Brain pericyte (primary cell): ENCODE measurements at regions not wholly inside any gene's neighbourhood (a gene's known extent, or its start where the extent isn't known, plus 50 kb on each side); places are given as distances from the start of the nearest gene placed in this dataset.

Experiments
- DNase-seq: peaks from one replicate; pipeline ENCODE4 v3.0.0-alpha.2; 2012; ENCODE audit warnings: low read depth, low spot score

GRCh38 chr2:18740474-18740881 lies 151.1 kb upstream of the NT5C1B start:
- DNase-seq = no peak

- no peak for DNase-seq
Measured at GRCh38 chr2:18731666-18732065, 142.3 kb upstream of the NT5C1B start.

- no peak for DNase-seq
Measured at GRCh38 chr2:18724371-18725145, 135.2 kb upstream of the NT5C1B start.

- DNase-seq = no peak
Measured at GRCh38 chr2:18723219-18723618, 133.8 kb upstream of the NT5C1B start.

GRCh38 chr2:18722101-18722500 lies 132.7 kb upstream of the NT5C1B start:
- no peak for DNase-seq

GRCh38 chr2:18721038-18721922 lies 131.9 kb upstream of the NT5C1B start:
- DNase-seq = peak; percentile 22

GRCh38 chr2:18719978-18720775 lies 130.8 kb upstream of the NT5C1B start:
- DNase-seq = peak; percentile 53

GRCh38 chr2:18708203-18708715 lies 118.9 kb upstream of the NT5C1B start:
- DNase-seq = no peak

- no peak for DNase-seq
Measured at GRCh38 chr2:18706001-18706400, 116.6 kb upstream of the NT5C1B start.

- no peak for DNase-seq
Measured at GRCh38 chr2:18704276-18704675, 114.9 kb upstream of the NT5C1B start.

- no peak for DNase-seq
Measured at GRCh38 chr2:18703555-18703954, 114.2 kb upstream of the NT5C1B start.

GRCh38 chr2:18701981-18702380 lies 112.6 kb upstream of the NT5C1B start:
- no peak for DNase-seq

- no peak for DNase-seq
Measured at GRCh38 chr2:18701546-18701945, 112.2 kb upstream of the NT5C1B start.

- no peak for DNase-seq
Measured at GRCh38 chr2:18690342-18690741, 101.0 kb upstream of the NT5C1B start.

- DNase-seq = no peak
Measured at GRCh38 chr2:18684206-18685038, 95.1 kb upstream of the NT5C1B start.

- no peak for DNase-seq
Measured at GRCh38 chr2:18682681-18683080, 93.3 kb upstream of the NT5C1B start.

GRCh38 chr2:18677280-18677679 lies 87.9 kb upstream of the NT5C1B start:
- DNase-seq = no peak

- DNase-seq = no peak
Measured at GRCh38 chr2:18674309-18674708, 84.9 kb upstream of the NT5C1B start.

GRCh38 chr2:18671363-18671762 lies 82.0 kb upstream of the NT5C1B start:
- DNase-seq = no peak

GRCh38 chr2:18668221-18668620 lies 78.9 kb upstream of the NT5C1B start:
- no peak for DNase-seq

- no peak for DNase-seq
Measured at GRCh38 chr2:18664421-18664820, 75.1 kb upstream of the NT5C1B start.
